Esophagus (tissue), 2 donors: ENCODE measurements at regions not wholly inside any gene's neighbourhood (a gene's known extent, or its start where the extent isn't known, plus 50 kb on each side); places are given as distances from the start of the nearest gene placed in this dataset.
A peak's percentile ranks its signal among the peaks of the same experiment; 100 is the strongest.

Source experiments
- H3K27ac ChIP-seq, 2 donors: one replicate each; pipeline ENCODE4 v1.5.1; 2013; ENCODE audit warnings: low read depth in 2 of 2, mild to moderate bottlenecking in 2 of 2, inconsistent platforms in 1 of 2, low read length in 1 of 2, moderate library complexity in 1 of 2
- H3K27me3 ChIP-seq, 2 donors: one replicate each; pipeline ENCODE4 v1.6.1; 2013; ENCODE audit warnings: low read length in 2 of 2, control low read depth in 1 of 2, mild to moderate bottlenecking in 1 of 2; ENCODE audit not compliant: insufficient read depth in 2 of 2, control insufficient read depth in 1 of 2
- H3K36me3 ChIP-seq, 2 donors: one replicate each; pipeline ENCODE4 v1.6.1; 2013; ENCODE audit warnings: low read length in 1 of 2; ENCODE audit not compliant: control insufficient read depth in 2 of 2, insufficient read depth in 2 of 2
- H3K4me1 ChIP-seq, 2 donors: one replicate each; pipeline ENCODE4 v1.6.1; 2013; ENCODE audit warnings: low read length in 1 of 2; ENCODE audit not compliant: control insufficient read depth in 2 of 2, insufficient read depth in 2 of 2
- H3K4me3 ChIP-seq, 2 donors: one replicate each; pipeline ENCODE4 v1.5.1; 2013; ENCODE audit warnings: low read length in 2 of 2, mild to moderate bottlenecking in 2 of 2, low read depth in 1 of 2, moderate library complexity in 1 of 2
- H3K9me3 ChIP-seq, 2 donors: one replicate each; pipeline ENCODE4 v1.6.1; 2013; ENCODE audit warnings: mild to moderate bottlenecking in 2 of 2, low read depth in 1 of 2, low read length in 1 of 2, moderate library complexity in 1 of 2; ENCODE audit not compliant: control insufficient read depth in 2 of 2, insufficient read depth in 1 of 2
- WGBS, 2 donors: extraction: QIAGEN DNeasy Blood & Tissue Kit; methylation state at CpG; one replicate each; pipeline ENCODE4 v1.1.7; 2013; 5-methylcytosine and 5-hydroxymethylcytosine counted together
- donor health status: healthy with polysubstance abuse.
- donor health status: Bipolar disorder and iron deficiency.

DNA sequence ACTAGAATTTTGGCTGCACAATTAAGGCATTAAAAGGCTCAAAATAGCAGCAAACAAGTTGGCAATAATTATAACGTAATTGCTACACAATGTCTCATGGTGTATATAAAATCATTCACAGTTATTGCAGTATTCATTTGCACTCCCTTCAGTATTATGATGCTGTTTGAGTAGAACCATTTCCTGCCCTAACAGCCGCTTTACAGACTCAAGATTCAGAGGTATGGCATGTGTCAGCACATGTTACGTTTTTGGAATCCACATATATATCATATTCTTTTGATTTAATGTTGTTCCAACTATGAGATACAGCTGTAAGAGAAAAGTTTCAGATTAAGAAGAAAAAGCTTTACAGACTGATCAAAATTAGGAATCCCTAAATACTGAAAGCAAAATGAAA is 56.3 kb upstream of the NCKAP5 start:
- Histone ChIP-seq H3K36me3 (no peaks in the 10 kb centered on the region), H3K4me1 (no peaks in the 10 kb centered on the region), H3K9me3 (no peaks in the 10 kb centered on the region), H3K4me3 (no peak overlapping the region), H3K27ac (no peak overlapping the region), H3K27me3 (no peaks in the 10 kb centered on the region)
- 79 to 83% methylated on average over 3 of the region's 3 CpGs for WGBS, 2 donors

DNA sequence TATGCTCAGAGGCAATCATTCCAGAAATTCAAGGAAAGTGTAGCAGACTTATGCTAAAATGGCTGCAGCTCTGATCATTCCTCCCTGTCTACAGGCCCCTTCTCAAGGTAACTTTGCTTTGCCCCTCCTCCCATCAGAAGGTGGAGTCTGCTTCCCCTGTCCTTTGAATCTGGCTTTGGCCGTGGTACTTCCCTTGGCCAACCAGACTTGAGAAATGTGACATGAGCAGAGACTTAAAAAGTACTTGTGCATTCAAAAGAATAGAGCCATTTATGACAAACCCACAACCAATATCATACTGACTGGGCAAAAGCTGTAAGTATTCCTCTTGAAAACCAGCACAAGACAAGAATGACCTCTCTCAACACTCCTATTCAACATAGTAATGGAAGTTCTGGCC is 59.5 kb upstream of the NCKAP5 start:
- no peaks in the 10 kb centered on the region for H3K36me3 ChIP-seq
- H3K4me1 ChIP-seq = no peaks in the 10 kb centered on the region
- no peaks in the 10 kb centered on the region for H3K9me3 ChIP-seq
- no peak overlapping the region for H3K27ac ChIP-seq
- no peaks in the 10 kb centered on the region for H3K27me3 ChIP-seq
- 82% methylated on average over 1 of the region's 1 CpG for WGBS, 2 donors
- H3K4me3 ChIP-seq = no peak overlapping the region

GRCh38 chr2:133633309-133633708 is 65.0 kb upstream of the NCKAP5 start:
- Histone ChIP-seq H3K27me3 (no peaks in the 10 kb centered on the region), H3K36me3 (no peaks in the 10 kb centered on the region), H3K27ac (no peak overlapping the region), H3K4me1 (no peaks in the 10 kb centered on the region), H3K9me3 (no peaks in the 10 kb centered on the region), H3K4me3 (no peak overlapping the region)
- WGBS, 2 donors = 74 to 80% methylated on average over 7 of the region's 7 CpGs

DNA sequence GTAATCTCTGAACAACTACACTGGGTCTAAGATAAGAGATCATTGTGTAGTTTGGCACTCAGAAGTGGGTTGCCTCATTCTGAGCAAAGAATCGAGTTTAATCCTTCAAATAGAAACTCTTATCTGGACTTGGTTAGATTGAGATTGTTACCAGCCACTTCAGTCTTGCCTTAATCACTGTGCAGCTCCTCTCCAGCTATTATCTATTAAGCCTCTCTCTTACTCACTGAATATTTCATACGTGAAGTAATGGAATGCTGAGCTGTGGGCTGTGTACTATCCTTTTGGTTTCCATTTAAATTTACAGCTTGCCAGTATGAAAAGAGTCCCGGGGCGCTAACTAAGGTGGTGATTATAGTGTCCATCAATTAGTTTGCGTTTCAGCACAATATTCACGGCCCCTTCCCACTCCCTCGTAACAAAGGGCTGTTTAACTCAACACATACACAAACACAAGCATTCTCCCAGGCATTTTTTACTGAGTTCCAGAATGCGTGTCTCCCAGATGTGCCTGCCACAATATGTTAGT is 65.7 kb upstream of the NCKAP5 start:
- H3K4me3 ChIP-seq = no peak overlapping the region

DNA sequence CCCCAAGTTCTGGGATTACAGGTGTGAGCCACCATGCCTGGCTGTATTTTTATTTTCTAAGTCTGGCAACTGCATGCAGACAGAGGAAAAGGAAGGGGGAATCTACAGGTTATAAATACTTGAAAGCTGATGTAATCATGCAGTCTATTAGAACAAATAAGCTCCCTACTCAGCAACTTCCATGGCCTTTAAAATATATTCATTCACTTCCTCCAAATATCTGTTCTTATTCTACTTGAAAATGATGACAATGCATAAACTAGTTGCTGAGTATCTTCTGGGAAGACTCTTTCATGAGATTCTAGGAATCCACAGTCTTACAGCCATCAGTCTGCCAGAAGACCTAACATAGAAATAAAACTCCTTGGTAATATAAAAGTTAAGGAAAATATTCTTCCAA is 66.9 kb upstream of the NCKAP5 start:
- H3K9me3 ChIP-seq = no peaks in the 10 kb centered on the region
- H3K27ac ChIP-seq = no peak overlapping the region
- no peaks in the 10 kb centered on the region for H3K4me1 ChIP-seq
- H3K4me3 ChIP-seq = no peak overlapping the region
- no peaks in the 10 kb centered on the region for H3K27me3 ChIP-seq
- H3K36me3 ChIP-seq = no peaks in the 10 kb centered on the region

More for the DNA sequence above, 65.7 kb upstream of the NCKAP5 start:
- no peaks in the 10 kb centered on the region for H3K4me1 ChIP-seq
- H3K36me3 ChIP-seq = no peaks in the 10 kb centered on the region
- no peaks in the 10 kb centered on the region for H3K27me3 ChIP-seq
- H3K9me3 ChIP-seq = no peaks in the 10 kb centered on the region
- WGBS, 2 donors = 53 to 54% methylated on average over 8 of the region's 8 CpGs
- no peak overlapping the region for H3K27ac ChIP-seq

DNA sequence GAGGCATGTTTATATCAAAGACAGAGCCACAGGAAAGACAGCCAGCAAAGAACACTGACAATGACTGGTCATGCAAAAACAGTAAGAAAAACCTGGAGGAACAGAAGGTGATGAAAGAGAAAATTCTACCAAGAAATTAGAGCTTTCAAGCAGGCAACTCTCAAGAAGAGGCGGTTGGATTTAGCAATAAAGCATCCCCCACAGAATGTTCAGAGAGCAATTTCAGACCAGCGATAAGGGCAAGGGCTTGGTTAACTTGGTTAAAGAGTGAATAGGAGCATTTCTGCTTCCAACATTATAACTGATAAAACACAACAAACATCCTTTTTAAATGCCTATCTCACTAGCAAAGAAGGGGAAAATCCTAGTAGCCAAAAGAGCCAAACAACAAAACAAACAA is 68.0 kb upstream of the NCKAP5 start:
- no peaks in the 10 kb centered on the region for H3K4me1 ChIP-seq
- no peak overlapping the region for H3K27ac ChIP-seq
- no peaks in the 10 kb centered on the region for H3K9me3 ChIP-seq
- H3K27me3 ChIP-seq = no peaks in the 10 kb centered on the region
- no peak overlapping the region for H3K4me3 ChIP-seq
- no peaks in the 10 kb centered on the region for H3K36me3 ChIP-seq
- 94 to 97% methylated on average over 2 of the region's 2 CpGs for WGBS, 2 donors

- Histone ChIP-seq H3K9me3 (no peaks in the 10 kb centered on the region), H3K36me3 (no peaks in the 10 kb centered on the region), H3K27ac (no peak overlapping the region), H3K4me1 (no peaks in the 10 kb centered on the region), H3K4me3 (no peak overlapping the region), H3K27me3 (no peaks in the 10 kb centered on the region)
Observed at GRCh38 chr2:133640103-133640502, 71.8 kb upstream of the NCKAP5 start.

DNA sequence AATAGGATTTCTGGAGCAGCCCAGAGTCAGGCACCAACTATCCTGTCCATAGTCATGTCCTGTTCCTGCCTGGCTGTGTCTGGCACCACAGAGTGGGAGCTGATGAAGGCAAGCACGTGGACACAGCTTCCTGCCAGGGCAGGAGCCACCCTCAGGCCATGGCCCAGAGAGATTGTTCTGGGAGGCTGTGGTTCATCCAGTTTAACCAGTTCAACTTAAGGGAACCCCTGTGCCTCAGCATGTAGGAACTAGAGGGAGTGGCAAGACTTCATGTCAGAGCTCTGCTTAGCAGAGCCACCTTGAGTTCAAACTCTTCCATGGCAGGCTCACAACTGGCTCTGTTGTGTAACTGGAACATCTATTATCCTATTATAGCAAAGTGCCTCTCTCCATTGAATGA is 73.2 kb upstream of the NCKAP5 start:
- Histone ChIP-seq H3K27me3 (no peaks in the 10 kb centered on the region), H3K4me1 (no peaks in the 10 kb centered on the region), H3K4me3 (peak overlapping the region in 1 of 2 donors; percentile 42), H3K36me3 (no peaks in the 10 kb centered on the region), H3K27ac (peak overlapping the region; percentile 13 to 78), H3K9me3 (no peaks in the 10 kb centered on the region)
- 27 to 47% methylated on average over 1 of the region's 1 CpG for WGBS, 2 donors

GRCh38 chr2:133641942-133642725 is 73.9 kb upstream of the NCKAP5 start:
- no peaks in the 10 kb centered on the region for H3K36me3 ChIP-seq
- H3K4me3 ChIP-seq = no peak overlapping the region
- no peaks in the 10 kb centered on the region for H3K9me3 ChIP-seq
- H3K27me3 ChIP-seq = no peaks in the 10 kb centered on the region
- no peaks in the 10 kb centered on the region for H3K4me1 ChIP-seq
- H3K27ac ChIP-seq = peak overlapping the region; percentile 56 to 78
- WGBS, 2 donors = 50 to 59% methylated on average over 5 of the region's 5 CpGs

- Histone ChIP-seq H3K4me1 (no peaks in the 10 kb centered on the region), H3K36me3 (no peaks in the 10 kb centered on the region), H3K9me3 (no peaks in the 10 kb centered on the region), H3K4me3 (no peak overlapping the region), H3K27me3 (no peaks in the 10 kb centered on the region), H3K27ac (peak overlapping the region in 1 of 2 donors; percentile 78)
Observed at GRCh38 chr2:133642791-133643191, 74.5 kb upstream of the NCKAP5 start.
